ENCODE measurements at regions not wholly inside any gene's neighbourhood (a gene's known extent, or its start where the extent isn't known, plus 50 kb on each side); places are given as distances from the start of the nearest gene placed in this dataset.
"Not testable (repeated sequence)": the region's sequence is repeated elsewhere in the genome, so short reads cannot be mapped to it uniquely, and the experiment has no call there.

DNA sequence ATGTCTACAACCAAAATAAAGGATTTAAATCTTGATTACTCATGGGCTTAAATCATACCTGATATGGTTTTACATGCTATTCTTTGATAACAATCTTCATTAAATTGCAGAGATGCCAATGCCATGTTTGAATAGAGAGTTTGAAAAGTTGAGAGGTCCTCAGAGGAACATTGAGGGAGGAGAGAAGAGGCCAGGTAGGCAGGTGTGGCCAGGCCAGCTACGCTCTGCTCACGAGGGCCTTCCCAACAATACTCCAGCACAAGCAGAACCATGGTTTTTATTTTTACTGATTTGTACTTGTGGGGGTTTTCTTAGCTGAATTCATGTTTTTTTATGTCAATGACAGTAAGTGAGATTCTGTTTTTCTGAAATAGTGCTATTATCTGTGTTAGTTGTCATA lies 158.1 kb upstream of the RFC3 start:
- TF ChIP-seq, protein P1, sequence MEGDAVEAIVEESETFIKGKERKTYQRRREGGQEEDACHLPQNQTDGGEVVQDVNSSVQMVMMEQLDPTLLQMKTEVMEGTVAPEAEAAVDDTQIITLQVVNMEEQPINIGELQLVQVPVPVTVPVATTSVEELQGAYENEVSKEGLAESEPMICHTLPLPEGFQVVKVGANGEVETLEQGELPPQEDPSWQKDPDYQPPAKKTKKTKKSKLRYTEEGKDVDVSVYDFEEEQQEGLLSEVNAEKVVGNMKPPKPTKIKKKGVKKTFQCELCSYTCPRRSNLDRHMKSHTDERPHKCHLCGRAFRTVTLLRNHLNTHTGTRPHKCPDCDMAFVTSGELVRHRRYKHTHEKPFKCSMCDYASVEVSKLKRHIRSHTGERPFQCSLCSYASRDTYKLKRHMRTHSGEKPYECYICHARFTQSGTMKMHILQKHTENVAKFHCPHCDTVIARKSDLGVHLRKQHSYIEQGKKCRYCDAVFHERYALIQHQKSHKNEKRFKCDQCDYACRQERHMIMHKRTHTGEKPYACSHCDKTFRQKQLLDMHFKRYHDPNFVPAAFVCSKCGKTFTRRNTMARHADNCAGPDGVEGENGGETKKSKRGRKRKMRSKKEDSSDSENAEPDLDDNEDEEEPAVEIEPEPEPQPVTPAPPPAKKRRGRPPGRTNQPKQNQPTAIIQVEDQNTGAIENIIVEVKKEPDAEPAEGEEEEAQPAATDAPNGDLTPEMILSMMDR (IDR thresholded peaks at IDR 0.05; ENCODE audit: insufficient read depth, low read depth, low read length): no peak
- ChIA-PET POLR2A (no interaction called here), CTCF (interaction anchor here (0.8 kb wide), 1 partner anchor 9 kb away, joined by 3 read pairs; no protein-coding TSS in a partner anchor)
- Histone ChIP-seq H3K36me3 (ENCODE audit: control insufficient read depth, insufficient read depth, low read length) (no peaks in the 10 kb centered on the region), H3K4me3 (ENCODE audit: low read depth, low read length) (no peak overlapping the region), H3K27me3 (ENCODE audit: control insufficient read depth, insufficient read depth, low read length) (peaks cover 3% of the 10 kb centered on the region)
- no peak for DNase-seq (ENCODE audit: low read depth)

DNA sequence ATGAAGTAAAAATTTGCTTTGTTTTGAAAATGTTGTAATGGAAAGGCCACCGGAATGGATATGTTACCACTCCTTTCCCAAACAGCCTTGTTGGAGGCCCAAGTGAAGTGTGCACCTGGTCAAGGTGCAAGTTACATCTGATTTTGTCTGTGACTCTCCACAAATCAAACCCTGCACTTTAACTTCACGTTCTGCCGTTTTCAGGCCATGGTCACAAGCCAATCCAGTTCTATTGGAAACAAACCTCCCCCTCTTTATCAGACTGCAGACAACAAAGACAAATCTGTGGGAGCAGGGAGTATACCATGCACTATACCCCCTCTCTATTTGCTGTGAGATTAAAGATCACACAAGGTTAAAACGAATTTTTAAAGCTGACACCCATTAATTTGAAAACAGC lies 155.6 kb upstream of the RFC3 start:
- Histone ChIP-seq H3K36me3 (ENCODE audit: control insufficient read depth, insufficient read depth, low read length) (no peaks in the 10 kb centered on the region), H3K4me3 (ENCODE audit: low read depth, low read length) (no peak overlapping the region), H3K27me3 (ENCODE audit: control insufficient read depth, insufficient read depth, low read length) (peaks cover 3% of the 10 kb centered on the region)
- POLR2A ChIA-PET: no interaction called here
- CTCF ChIA-PET: no interaction called here
- DNase-seq (ENCODE audit: low read depth): no peak
- TF ChIP-seq, protein P1 (IDR thresholded peaks at IDR 0.05; ENCODE audit: insufficient read depth, low read depth, low read length): no peak

DNA sequence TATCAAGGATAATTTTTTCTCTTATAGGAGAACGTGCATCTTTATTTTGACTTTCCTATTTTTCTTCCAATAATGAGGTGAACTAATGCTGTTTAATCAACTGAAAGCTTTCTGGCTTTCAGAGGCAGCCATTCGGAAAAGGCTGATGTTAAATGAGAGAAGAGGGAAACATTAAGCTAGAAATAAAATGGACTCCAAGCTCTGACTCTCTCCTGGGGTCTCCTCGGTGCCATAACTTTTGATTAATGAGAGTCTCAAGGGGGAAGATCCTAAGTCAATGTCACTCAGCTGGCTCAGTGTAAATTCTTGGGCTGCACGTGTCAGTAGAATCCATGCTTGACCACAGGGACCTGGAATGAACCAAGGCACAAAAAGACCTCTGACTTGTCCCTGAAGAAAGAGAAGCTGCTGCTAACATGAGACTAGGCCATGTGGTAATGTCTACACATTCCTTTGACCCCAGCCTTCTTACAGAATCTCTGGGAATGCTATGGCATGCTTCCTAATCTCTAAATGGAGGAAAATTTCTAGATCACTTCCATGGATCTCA lies 152.2 kb upstream of the RFC3 start:
- Histone ChIP-seq H3K27me3 (ENCODE audit: control insufficient read depth, insufficient read depth, low read length) (peaks cover 1% of the 10 kb centered on the region; the same call in 1 of the 2 replicates), H3K36me3 (ENCODE audit: control insufficient read depth, insufficient read depth, low read length) (no peaks in the 10 kb centered on the region), H3K4me3 (ENCODE audit: low read depth, low read length) (no peak overlapping the region)
- ChIA-PET POLR2A (no interaction called here), CTCF (no interaction called here)
- no peak for DNase-seq (ENCODE audit: low read depth)
- TF ChIP-seq, protein P1 (IDR thresholded peaks at IDR 0.05; ENCODE audit: insufficient read depth, low read depth, low read length): no peak

DNA sequence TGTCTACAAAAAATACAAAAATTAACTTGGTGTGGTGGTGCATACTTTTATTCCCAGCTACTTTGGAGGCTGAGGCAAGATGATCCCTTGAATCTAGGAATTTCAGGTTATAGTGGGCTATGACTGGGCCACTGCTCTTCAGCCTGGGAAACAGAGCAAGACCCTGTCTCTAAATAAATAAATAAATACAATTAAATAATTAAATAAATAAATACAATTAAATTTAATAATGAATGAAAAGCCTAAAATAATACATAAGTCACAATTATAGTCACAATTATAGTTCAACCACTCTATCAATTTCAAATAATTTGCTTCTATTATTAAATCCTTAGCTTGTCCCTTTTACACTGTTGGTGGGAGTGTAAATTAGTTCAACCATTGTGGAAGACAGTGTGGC lies 146.4 kb upstream of the RFC3 start:
- DNase-seq (ENCODE audit: low read depth): no peak
- Histone ChIP-seq H3K27me3 (ENCODE audit: control insufficient read depth, insufficient read depth, low read length) (no peaks in the 10 kb centered on the region), H3K4me3 (ENCODE audit: low read depth, low read length) (no peak overlapping the region), H3K36me3 (ENCODE audit: control insufficient read depth, insufficient read depth, low read length) (no peaks in the 10 kb centered on the region)
- POLR2A ChIA-PET: no interaction called here
- TF ChIP-seq, protein P1 (IDR thresholded peaks at IDR 0.05; ENCODE audit: insufficient read depth, low read depth, low read length): no peak
- CTCF ChIA-PET: no interaction called here

DNA sequence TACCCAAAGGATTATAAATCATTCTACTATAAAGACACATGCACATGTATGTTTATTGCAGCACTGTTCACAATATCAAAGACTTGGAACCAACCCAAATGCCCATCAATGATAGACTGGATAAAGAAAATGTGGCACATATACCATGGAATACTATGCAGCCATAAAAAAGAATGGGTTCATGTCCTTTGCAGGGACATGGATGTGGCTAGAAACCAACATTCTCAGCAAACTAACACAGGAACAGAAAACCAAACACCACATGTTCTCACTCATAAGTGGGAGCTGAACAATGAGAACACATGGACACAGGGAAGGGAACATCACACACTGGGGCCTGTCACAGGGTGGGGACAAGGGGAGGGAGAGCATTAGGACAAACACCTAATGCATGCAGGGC lies 145.9 kb upstream of the RFC3 start:
- H3K27me3 ChIP-seq (ENCODE audit: control insufficient read depth, insufficient read depth, low read length); DNase-seq (ENCODE audit: low read depth); H3K4me3 ChIP-seq (ENCODE audit: low read depth, low read length); POLR2A ChIA-PET; H3K36me3 ChIP-seq (ENCODE audit: control insufficient read depth, insufficient read depth, low read length): not testable (repeated sequence)
- CTCF ChIA-PET: interaction anchor here (0.7 kb wide), 1 partner anchor 21 kb away, joined by 4 read pairs; no protein-coding TSS in a partner anchor

Measured in BJ (cell line).